ENCODE measurements at regions not wholly inside any gene's neighbourhood (a gene's known extent, or its start where the extent isn't known, plus 50 kb on each side); places are given as distances from the start of the nearest gene placed in this dataset.
"Not testable (repeated sequence)": the region's sequence is repeated elsewhere in the genome, so short reads cannot be mapped to it uniquely, and the experiment has no call there.

DNA sequence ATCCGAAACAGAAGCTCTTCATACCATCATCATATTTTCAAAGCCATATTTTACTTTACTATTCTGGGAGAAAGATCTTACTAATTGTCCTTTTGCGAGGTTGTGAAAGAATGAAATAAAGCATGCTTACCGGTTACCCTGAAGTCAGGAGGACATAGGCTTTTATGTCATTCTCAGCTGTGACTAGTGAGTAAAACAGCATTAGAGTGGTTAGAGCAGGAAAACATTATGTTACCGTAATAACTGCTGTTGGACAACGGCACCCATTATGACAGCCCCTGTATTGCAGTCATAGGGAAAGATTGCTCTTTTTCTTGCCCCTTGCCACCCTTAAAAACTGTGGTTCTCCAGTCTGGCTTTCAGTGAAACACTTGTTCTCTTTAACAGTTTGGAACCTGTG lies 1035.7 kb downstream of the ZPLD1 start:
- DNase-seq (ENCODE audit: low spot score), result no peak

DNA sequence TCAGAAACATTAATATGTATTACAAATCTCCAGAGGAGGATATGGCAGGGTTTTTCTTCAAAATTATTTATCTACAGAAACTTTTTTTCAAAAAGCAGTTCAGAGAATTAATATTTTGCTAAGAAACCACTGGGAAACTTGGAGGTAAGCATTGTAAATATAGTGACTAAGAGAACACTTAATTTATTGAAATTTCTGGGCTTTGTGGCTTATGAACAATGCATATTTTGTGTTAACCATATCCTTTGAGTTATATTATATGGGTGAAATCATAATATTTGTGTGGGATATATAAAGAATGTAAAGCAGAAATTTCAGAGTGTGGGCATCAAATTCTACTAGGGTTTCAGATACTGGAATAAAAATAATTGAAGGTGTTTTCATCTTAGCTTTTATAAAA lies 1059.2 kb downstream of the ZPLD1 start:
- DNase-seq (ENCODE audit: low spot score), result no peak

DNA sequence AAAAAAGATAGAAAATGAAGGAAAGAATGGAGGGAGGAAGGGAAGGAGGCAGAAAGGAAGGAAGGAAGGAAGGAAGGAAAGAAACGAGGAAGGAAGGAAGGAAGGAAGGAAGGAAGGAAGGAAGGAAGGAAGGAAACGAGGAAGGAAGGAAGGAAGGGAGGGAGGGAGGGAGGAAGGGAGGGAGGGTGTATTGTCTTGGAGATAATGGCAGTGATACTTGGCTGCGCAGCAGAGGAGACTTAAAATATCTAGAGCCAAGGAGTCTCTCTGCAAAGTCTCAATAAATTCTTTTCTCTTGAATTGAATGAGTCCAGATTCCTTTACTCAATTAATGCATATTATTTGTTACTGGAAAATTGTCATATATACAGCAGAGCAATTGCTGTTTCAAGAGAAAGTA lies 1059.7 kb downstream of the ZPLD1 start:
- DNase-seq (ENCODE audit: low spot score), result no peak

DNA sequence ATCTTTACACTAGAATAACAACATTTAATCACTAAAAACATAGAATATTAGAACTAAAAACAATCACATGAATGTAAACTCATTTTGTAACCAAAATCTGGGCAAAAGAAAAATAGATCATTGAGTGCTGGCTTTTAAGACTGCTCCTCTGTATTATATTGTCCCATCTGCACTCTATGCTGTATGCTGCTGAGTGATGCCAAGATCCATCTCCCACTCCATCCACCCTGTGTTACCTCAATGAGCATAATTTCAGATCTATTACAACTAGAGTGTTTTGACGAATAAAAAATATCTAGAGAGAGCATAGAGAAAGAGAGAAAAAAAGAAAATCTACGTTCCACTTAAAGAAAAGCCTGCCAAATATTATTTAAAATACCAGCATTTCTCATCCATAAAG lies 1060.4 kb downstream of the ZPLD1 start:
- DNase-seq (ENCODE audit: low spot score), result no peak

DNA sequence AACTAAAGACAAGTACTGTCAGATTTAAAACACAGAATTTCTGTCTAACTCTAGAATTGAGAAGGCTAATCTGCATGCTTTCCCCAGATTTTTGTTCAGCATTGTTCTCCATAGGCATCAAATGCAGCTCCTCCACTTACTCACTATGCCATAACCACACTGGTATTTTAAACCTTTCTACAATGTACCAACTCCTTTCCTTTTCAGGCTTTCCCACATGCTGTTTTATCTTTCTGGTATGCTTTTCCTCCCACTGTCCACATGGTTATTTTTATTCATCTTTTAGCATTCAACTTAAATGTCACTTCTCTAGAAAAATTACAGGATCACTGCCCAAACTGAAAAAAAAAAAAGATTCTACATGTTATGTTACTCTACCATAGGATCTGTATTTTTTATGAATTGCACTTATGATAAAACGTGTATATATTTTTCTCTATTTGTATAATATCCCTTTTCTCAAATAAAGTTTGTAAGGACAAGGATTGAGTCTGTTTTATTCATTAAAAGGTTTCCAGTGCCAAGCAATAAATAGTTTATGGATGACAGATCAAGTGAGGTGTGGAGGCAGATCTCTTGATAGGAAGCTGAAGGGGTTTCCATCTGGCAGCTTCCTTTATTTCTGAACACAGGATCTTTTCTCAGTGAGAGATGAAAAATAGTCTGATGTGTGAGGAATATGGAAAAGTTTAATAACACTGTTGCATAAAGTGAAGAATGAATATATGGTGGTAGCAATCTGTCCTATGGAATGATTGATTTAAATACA lies 1064.5 kb downstream of the ZPLD1 start:
- DNase-seq (ENCODE audit: low spot score), result peak; percentile 34

DNA sequence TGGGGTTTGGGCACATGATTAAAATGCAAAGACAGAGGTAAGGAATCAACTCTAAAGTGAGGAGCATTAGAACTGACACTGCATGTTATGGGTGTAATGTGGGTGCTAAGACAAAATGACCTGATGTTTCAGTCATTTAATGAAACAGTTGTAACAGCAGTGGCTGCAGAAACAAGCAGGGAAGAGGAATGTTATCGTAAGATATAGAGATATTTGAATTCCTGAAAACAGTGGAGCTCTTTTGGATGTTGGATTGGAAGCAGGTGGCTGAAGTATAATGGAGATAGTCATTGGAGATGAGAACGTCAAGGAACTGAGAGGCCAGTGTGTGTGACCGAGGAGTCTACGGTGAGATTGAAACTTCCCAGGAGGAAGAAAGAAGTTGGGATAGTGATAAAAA lies 1065.2 kb downstream of the ZPLD1 start:
- no peak for DNase-seq (ENCODE audit: low spot score)

DNA sequence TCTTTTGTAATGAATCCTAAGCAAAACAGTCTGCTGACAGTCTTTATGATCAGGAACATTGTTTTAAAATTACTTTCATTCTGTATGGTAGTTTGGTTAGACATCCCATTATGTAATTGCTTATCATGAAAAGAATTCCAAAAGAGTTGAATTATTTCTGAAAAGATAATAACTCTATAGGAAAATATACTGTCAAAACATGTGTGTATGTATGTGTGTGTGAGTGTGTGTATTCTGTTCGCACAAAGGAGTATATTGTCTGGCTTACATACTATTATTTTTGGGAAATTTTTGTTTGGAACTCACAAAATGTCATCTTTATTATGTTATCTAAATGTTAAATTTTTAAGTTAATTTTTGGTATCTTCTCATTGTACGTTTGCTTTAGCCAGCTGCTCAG lies 1075.9 kb downstream of the ZPLD1 start:
- DNase-seq (ENCODE audit: low spot score), result no peak

DNA sequence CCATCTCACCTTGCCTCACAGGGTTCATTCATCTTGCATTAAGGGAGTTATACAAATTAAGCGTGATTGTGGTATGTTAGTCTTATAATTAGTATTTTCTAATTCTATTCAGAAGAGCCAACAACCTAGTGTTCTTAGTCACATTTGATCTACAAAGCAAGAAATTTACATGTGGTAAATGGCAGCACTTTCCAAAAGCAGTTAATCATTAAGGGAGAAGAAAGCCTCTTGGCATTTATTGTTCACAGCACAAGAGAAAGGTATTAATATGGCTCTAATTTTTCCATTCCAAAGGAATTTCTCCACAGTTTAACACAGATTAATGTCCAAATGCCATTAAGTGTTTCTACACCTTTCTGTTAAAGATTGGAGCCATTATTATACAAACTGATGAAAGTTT lies 1077.1 kb downstream of the ZPLD1 start:
- peak; percentile 52 for DNase-seq (ENCODE audit: low spot score)

DNA sequence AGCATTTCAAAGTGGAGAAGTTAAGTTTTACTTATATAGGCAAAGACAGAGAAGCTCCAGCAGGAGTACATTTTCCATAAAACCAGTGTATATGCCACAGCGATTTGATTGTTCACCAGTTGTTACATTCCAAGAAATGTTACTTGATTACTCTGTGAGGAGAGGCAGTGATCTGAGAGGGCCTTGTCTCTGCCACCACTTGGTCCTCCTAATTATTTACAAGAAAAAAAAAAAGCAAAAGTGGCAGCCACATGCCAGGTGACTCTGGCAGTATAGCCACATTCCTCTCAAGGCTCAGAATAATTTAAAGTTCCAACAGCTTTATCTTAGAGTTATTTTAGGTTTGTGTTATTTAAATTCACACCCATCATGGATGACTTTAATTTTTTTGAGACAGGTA lies 1077.8 kb downstream of the ZPLD1 start:
- peak; percentile 46 for DNase-seq (ENCODE audit: low spot score)

DNA sequence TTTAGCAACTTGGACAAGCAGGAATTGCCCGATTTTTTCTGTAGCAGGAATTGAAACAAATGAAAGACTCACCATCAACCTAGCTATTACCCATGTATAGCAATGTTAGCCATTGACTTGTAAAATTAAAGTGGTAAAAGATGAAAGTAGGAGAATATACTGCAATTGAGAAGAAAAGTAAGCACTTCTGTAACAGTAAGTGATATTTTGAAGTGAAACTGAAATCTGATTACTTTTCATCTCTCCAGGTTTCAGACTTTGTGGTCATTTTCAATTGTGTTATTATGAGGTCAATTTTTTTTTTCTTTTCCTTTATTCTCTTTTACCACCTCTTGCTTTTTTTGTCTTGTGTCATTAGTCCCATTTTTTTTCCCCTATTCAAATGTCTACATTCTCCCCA lies 1078.2 kb downstream of the ZPLD1 start:
- no peak for DNase-seq (ENCODE audit: low spot score)

DNA sequence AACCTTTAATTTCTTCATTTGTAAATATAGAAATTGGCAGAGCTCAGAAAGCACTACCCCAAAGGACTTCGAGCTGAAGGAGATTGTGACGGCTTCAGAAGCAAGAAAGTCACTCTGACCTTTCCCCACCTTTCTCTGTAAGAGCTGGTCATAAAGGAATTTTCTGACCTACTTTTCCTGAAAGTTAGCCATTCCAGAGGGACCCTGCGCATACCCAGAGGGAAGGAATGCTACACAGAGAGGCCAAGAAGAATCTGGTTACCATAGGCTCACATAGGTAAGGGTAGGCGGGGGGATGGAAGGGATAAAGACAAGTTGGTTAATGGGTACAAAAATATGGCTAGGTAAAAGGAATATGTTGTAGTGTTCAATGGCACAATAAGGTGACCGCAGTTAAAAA lies 1080.3 kb downstream of the ZPLD1 start:
- DNase-seq (ENCODE audit: low spot score), result no peak

DNA sequence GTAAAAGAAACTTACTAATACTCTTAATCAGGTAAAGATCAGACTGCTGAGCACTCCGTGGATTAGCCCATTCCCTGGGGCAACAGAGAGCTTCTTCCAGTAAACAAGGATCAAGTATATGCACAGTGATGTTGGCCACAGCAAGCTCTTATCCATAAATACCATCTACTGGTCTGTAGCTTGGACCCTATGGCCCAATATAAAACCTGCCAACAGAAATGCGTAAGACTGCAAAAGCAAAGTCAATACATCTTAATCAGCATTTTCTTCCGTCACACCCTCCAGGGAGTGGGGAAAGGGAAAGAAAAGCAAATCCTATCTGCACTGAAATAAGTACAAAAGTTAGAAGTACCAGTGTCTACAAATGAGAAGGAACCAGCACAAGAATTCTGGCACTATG lies 1082.1 kb downstream of the ZPLD1 start:
- DNase-seq (ENCODE audit: low spot score), result no peak

DNA sequence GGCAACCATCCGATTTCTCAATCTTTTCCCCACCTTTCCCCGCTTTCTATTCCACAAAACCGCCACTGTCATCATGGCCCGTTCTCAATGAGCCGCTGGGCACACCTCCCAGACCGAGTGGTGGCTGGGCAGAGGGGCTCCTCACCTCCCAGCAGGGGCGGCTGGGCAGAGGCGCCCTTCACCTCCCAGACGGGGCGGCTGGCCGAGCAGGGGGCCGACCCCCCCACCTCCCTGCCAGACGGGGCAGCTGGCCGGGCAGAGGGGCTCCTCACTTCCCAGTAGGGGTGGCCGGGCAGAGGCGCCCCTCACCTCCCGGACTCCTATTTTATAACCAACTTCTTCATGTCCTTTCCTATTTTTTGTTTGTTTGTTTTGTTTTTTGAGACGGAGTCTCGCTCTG lies 1096.5 kb downstream of the ZPLD1 start:
- not testable (repeated sequence) for DNase-seq (ENCODE audit: low spot score)

DNA sequence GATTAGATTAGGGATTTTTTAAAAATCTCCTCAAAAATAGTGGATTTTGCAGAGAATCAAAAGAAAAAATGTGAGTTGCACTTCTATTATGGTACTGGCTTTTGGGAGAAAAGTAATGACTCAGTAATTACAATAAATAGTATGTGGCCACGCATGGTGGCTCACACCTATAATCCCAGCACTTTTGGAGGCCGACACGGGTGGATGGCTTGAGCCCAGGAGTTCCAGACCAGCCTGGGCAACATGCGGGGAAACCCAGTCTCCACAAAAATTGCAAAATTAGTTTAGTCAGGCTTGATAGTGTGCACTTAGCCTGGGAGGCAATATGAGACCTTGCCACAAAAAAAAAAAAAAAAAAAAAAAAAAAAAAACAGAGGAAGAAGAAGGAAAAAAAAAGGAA lies 1098.2 kb downstream of the ZPLD1 start:
- peak; percentile 8 for DNase-seq (ENCODE audit: low spot score)

DNA sequence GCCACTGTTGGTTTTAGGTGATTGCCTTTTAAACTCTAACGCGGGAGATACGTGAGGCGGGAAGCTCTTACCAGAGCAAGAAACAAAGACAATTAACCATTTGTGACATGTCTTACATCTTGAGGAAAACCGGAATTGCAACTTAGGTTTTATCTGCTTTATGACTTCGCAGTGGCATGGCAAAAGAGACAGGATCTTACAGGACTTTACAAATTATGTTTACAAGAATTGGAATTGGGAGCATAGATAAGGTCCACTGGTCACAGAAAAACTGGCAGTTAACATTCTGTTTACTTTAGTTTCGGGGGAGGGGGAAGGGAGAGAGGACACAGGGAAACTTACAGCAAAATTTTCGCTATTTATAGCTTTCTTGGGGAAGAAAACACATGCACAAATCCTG lies 1119.6 kb downstream of the ZPLD1 start:
- DNase-seq (ENCODE audit: low spot score), result peak; percentile 2

DNA sequence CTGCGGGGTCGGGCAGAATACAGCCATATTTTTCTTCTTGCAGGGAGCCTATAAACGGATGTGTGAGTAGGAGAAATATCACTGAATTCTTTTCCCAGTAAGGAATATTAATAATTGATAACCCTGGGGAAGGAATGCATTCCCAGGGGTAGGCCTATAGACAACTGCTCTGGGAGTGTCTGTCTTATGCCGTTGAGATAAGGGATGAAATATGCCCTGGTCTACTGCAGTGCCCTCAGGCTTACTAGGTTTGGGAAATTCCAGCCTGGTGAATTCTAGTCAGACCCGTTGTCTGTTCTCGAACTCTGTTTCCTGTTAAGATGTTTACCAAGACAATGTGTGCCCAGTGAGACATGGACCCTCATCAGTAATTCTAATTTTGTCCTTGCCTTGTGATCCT lies 1129.3 kb downstream of the ZPLD1 start:
- not testable (repeated sequence) for DNase-seq (ENCODE audit: low spot score)

DNA sequence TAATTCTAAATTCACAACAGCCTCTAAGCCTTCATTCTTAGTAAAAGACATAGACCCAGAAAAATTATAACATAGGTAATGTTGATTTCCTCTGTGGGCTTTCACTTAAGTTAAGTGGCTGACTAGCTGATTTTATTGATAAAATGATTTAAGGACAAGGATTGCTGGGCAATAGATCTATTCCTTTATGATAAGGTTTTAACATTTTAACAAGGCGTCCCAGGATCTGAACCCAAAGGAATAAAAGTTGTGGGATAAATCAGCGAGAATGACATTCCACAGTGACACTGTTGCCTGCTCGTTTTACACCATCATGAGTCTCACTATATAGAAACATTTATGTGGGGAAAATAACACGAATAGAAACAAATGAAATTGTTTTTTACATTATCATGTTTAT lies 1151.0 kb downstream of the ZPLD1 start:
- no peak for DNase-seq (ENCODE audit: low spot score)

DNA sequence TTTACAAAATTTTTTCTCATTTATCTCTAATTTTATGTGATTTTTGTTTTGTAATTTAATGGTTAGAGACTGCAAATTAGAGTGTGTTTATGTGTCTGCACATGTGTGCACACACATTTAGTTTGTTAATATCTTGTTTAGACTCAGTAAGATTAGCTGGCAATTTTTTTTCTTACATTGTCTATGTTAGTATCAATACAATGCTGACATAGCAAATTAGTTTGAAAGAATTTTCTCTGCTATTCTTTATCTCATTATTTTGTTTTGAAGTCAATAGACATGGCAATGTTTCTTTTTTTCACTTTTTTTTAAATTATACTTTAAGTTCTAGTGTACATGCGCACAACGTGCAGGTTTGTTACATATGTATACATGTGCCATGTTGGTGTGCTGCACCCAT lies 1155.0 kb downstream of the ZPLD1 start:
- no peak for DNase-seq (ENCODE audit: low spot score)

DNA sequence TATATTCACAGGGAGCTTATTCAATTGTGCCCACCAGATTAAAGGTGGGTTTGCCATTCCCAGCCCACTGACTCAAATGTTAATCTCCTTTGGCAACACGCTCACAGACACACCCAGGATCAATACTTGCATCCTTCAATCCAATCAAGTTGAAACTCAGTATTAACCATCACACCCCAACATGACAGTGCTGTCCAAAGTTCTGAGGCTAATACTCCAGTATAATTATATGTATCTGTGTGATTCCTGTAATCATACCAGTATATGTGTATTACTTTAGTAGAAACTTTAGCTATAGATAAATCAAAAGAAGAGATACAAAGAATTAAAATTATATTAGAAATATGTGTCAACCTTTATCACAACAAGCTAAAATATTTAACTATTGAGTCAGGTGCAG lies 1166.0 kb downstream of the ZPLD1 start:
- no peak for DNase-seq (ENCODE audit: low spot score)

DNA sequence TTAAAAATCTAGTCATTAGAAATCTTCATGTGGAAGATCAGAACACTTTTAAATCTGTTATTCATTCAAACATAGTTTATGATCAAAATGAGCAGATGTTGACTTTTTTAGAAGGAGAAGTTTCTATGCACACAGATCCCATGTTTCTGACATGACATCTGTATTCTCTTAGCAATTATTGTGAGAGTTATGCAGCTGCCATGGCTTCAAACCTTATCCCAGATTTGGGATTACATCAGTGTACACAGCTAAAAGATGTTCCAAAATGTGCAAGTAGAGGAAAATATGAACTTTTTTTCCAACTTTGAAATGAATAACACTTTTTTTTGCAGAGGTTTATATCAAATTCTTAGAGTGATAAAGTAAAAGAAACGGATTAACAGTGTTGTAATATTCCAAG lies 1166.9 kb downstream of the ZPLD1 start:
- DNase-seq (ENCODE audit: low spot score), result no peak

DNA sequence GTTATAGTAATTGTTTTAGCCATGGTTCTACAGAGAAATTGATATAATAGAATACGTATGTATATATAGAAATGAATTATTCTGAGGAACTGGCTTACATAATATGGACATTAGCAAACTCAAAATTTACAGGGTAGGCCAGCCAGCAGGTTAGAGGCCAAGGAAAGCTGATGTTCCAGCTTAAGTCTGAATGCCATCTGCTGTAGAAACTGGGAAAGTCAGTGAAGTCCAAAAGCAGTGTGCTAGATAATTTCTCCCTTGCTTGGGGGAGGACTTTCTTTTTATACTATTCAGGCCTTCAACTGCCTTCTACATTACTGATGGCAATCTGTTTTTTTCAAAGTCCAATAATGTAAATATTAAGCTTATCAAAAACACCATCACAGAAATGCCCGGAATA lies 1174.7 kb downstream of the ZPLD1 start:
- no peak for DNase-seq (ENCODE audit: low spot score)

DNA sequence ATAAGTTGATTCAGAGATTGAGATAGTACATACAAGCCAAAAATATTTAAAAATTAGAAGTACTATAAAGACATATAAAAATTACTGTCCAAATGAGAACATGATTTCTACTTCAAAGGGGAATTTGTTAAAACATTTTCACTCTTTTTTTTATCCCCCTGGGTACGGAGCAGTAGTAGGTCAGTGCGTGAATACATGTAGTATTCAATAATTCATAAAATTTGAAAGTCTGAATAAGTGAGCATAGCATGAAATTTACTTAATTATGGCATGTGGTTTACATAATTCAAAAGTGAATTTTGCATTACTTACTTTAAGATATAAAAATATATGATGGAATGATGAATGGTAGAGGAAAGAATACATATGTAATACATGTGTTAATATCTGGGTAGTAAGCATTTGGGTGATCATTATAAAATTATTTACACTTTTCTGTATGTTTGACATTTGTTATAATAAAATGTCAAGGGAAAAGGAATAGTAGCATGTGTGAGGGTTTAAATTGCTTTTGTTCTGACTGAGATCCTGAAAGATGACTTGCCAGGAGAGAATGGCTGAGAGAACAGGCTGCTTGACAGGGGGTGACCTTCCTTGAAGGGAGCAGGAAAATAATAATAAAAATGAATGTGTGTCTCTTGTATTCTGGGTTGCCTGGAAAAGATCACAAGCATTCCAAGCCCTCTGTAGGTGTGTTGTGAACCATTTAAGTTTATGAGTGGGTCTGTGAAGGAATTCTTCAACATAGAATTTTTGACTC lies 1178.8 kb downstream of the ZPLD1 start:
- no peak for DNase-seq (ENCODE audit: low spot score)

DNA sequence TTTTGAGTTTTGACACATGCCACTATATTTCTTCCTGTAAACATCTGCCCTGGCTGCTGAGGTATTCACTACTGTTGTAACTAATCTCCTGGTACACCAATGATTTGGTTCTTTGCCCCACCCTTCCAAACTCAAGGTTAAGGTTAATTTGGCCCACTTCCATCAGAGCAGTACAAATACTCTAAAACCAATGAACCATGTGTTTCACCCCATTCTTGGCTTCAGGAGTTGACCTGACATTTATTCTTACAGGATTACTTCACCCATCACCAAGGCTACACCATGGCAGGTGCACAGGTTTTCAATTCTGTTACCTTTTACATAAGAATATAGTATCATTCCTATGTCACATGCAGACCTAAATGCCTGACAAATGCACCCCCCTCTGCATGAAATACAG lies 1179.9 kb downstream of the ZPLD1 start:
- DNase-seq (ENCODE audit: low spot score), result peak; percentile 31

DNA sequence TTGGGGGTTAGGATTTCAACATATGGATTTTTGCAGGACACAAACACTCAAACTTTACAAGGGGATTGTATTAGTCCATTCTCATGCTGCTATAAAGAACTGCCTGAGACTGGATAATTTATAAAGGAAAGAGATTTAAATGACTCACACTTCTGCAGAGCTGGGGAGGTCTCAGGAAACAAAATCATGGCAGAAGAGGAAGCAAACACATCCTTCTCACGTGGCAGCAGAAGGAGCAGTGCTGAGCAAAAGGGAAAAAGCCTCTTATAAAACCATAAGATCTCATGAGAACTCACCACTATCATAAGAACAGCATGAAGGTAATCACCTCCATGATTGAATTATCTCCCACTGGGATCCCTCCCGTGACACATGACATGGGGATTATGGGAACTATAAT lies 1183.1 kb downstream of the ZPLD1 start:
- DNase-seq (ENCODE audit: low spot score), result no peak
